ENCODE measurements at regions not wholly inside any gene's neighbourhood (a gene's known extent, or its start where the extent isn't known, plus 50 kb on each side); places are given as distances from the start of the nearest gene placed in this dataset.

- no peaks in the 10 kb centered on the region for H3K36me3 Mint-ChIP-seq
- H3K27ac Mint-ChIP-seq, result no peak overlapping the region
- H3K9me3 Mint-ChIP-seq, result no peaks in the 10 kb centered on the region
- no peak overlapping the region for H3K4me3 Mint-ChIP-seq
- no peaks in the 10 kb centered on the region for H3K4me1 Mint-ChIP-seq
- DNase-seq (ENCODE audit: low spot score in 2 of 2) (no peak), ATAC-seq (peak; percentile 50)
These were observed 1189.1 kb downstream of the GRIK2 start for GRCh38 chr6:102582569-102582968.

- peak; percentile 44 for ATAC-seq
- Mint-ChIP-seq H3K9me3 (no peaks in the 10 kb centered on the region), H3K27ac (no peak overlapping the region), H3K4me1 (no peaks in the 10 kb centered on the region), H3K4me3 (no peak overlapping the region), H3K36me3 (no peaks in the 10 kb centered on the region)
- DNase-seq (ENCODE audit: low spot score in 2 of 2), result no peak
These were observed 1188.0 kb downstream of the GRIK2 start for GRCh38 chr6:102581378-102582124.

- Mint-ChIP-seq H3K36me3 (no peaks in the 10 kb centered on the region), H3K4me1 (no peaks in the 10 kb centered on the region), H3K4me3 (no peak overlapping the region), H3K27ac (no peak overlapping the region), H3K9me3 (peaks cover 5% of the 10 kb centered on the region)
- ATAC-seq (no peak), DNase-seq (ENCODE audit: low spot score in 2 of 2) (no peak)
These were observed 1177.9 kb downstream of the GRIK2 start for GRCh38 chr6:102571236-102571908.

GRCh38 chr6:102562713-102563112 lies 1169.2 kb downstream of the GRIK2 start:
- no peak overlapping the region for H3K27ac Mint-ChIP-seq
- no peaks in the 10 kb centered on the region for H3K36me3 Mint-ChIP-seq
- no peak for DNase-seq (ENCODE audit: low spot score in 2 of 2)
- no peaks in the 10 kb centered on the region for H3K9me3 Mint-ChIP-seq
- H3K4me3 Mint-ChIP-seq, result no peak overlapping the region
- no peaks in the 10 kb centered on the region for H3K4me1 Mint-ChIP-seq
- ATAC-seq, result no peak

- no peaks in the 10 kb centered on the region for H3K36me3 Mint-ChIP-seq
- DNase-seq (ENCODE audit: low spot score in 2 of 2) (no peak), ATAC-seq (no peak)
- no peaks in the 10 kb centered on the region for H3K4me1 Mint-ChIP-seq
- no peak overlapping the region for H3K4me3 Mint-ChIP-seq
- no peak overlapping the region for H3K27ac Mint-ChIP-seq
- H3K9me3 Mint-ChIP-seq, result peaks cover 10% of the 10 kb centered on the region
These were observed 1159.7 kb downstream of the GRIK2 start for GRCh38 chr6:102553214-102553613.

DNA sequence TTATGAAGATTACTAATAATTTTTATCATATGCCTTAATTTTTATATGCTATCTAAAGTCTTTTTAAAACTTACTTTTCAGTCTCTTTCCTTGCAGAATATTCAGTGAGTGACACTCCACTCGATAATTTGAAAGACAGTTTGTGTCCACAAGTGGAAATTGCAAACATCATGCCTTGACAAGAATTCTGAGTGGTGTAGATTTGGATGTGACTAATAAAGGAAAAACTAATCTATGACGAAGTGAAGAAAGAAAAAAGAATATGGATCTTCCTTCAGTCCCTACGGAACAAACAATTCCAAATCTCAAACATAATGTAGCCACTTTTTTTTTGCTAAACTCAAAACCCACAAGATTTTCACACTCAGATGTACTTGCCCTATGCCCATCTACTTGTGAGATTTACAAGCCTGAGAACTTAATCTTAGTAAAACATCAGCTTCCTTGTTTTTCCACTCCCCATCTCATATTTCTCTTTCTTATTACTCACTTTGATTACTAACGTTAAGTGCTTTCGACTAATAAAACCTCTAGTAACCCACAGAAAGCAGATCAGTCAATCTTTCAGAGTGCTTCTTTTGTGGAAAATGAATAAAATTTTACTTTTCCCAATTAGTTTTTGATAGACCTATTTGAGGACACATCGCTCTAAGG lies 1155.8 kb downstream of the GRIK2 start:
- no peak overlapping the region for H3K4me3 Mint-ChIP-seq
- no peak for ATAC-seq
- H3K36me3 Mint-ChIP-seq, result no peaks in the 10 kb centered on the region
- H3K4me1 Mint-ChIP-seq, result no peaks in the 10 kb centered on the region
- no peak for DNase-seq (ENCODE audit: low spot score in 2 of 2)
- H3K9me3 Mint-ChIP-seq, result peaks cover 12% of the 10 kb centered on the region
- no peak overlapping the region for H3K27ac Mint-ChIP-seq

GRCh38 chr6:102525336-102525735 lies 1131.8 kb downstream of the GRIK2 start:
- H3K27ac Mint-ChIP-seq, result no peak overlapping the region
- ATAC-seq (no peak), DNase-seq (ENCODE audit: low spot score in 2 of 2) (no peak)
- H3K4me3 Mint-ChIP-seq, result no peak overlapping the region
- no peaks in the 10 kb centered on the region for H3K4me1 Mint-ChIP-seq
- H3K9me3 Mint-ChIP-seq, result peaks cover 10% of the 10 kb centered on the region
- H3K36me3 Mint-ChIP-seq, result no peaks in the 10 kb centered on the region

DNA sequence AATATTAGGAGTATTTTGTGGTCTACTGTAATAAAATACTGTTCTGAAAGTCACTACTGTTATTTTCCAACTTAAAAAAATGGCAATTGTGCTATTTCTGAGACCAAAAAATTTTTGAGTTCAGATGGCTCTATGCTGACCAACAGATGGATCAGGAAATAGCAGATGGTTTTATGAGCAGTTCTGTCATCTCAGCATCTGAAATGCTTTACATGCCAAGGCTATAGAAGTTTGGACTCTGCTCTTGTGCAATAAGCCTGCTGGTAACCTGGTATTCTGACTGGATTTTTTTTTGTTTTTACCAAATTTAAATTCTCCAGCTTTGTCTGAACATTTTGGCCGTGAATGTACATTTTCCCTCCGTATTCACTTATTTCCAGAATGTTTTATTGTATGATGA lies 1127.5 kb downstream of the GRIK2 start:
- no peaks in the 10 kb centered on the region for H3K4me1 Mint-ChIP-seq
- no peak for DNase-seq (ENCODE audit: low spot score in 2 of 2)
- H3K4me3 Mint-ChIP-seq, result no peak overlapping the region
- ATAC-seq, result no peak
- H3K9me3 Mint-ChIP-seq, result peaks cover 7% of the 10 kb centered on the region
- no peak overlapping the region for H3K27ac Mint-ChIP-seq
- H3K36me3 Mint-ChIP-seq, result no peaks in the 10 kb centered on the region

GRCh38 chr6:102517506-102517905 lies 1124.0 kb downstream of the GRIK2 start:
- DNase-seq (ENCODE audit: low spot score in 2 of 2), result no peak
- Mint-ChIP-seq H3K4me1 (no peaks in the 10 kb centered on the region), H3K4me3 (no peak overlapping the region), H3K36me3 (no peaks in the 10 kb centered on the region), H3K9me3 (peaks cover 7% of the 10 kb centered on the region), H3K27ac (no peak overlapping the region)
- ATAC-seq, result no peak

- DNase-seq (ENCODE audit: low spot score in 2 of 2) (no peak), ATAC-seq (no peak)
- no peaks in the 10 kb centered on the region for H3K4me1 Mint-ChIP-seq
- no peaks in the 10 kb centered on the region for H3K36me3 Mint-ChIP-seq
- H3K9me3 Mint-ChIP-seq, result peaks cover 36% of the 10 kb centered on the region
- no peak overlapping the region for H3K27ac Mint-ChIP-seq
- H3K4me3 Mint-ChIP-seq, result no peak overlapping the region
These were observed 1108.1 kb downstream of the GRIK2 start for GRCh38 chr6:102501615-102502014.

DNA sequence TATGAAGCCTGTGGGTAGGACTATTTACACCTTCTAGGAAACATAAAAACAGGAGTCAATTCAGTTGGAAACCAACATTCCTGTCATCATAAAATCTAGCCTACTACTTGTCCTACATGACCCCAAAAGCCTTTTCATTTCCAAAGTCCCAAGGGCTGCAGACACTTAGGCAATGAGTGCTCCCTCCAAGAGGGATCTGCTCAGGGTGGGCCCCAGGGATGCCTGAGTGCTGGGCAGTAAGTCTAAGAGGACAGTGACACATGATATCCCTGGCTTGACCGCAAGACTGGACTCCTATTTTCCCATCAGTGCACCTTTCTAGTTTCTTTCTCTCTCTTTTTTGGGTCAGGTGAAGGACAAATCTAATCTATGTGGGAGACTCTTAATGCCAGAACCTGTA lies 1101.3 kb downstream of the GRIK2 start:
- ATAC-seq (no peak), DNase-seq (ENCODE audit: low spot score in 2 of 2) (no peak)
- no peak overlapping the region for H3K27ac Mint-ChIP-seq
- H3K4me3 Mint-ChIP-seq, result no peak overlapping the region
- no peaks in the 10 kb centered on the region for H3K4me1 Mint-ChIP-seq
- H3K9me3 Mint-ChIP-seq, result peaks cover 18% of the 10 kb centered on the region
- H3K36me3 Mint-ChIP-seq, result no peaks in the 10 kb centered on the region

DNA sequence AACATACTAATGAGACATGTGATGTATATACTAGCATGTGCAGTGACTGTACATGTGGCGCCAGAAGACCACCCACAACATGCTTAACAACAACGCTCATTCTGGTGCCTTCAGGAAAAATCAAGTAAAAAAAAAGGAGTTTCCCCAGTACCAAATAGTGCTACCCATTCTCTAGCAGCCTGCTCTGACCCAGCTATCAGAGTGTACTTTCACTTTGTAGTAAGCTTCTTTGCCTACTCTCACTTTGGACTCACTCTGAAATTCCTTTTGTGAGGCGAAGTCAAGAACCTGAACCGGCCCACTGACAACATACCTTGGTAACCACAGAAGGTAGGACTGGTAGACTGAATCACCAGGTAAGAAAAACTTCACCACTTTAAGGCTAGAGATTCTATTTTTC lies 1100.0 kb downstream of the GRIK2 start:
- Mint-ChIP-seq H3K4me3 (no peak overlapping the region), H3K36me3 (no peaks in the 10 kb centered on the region), H3K4me1 (no peaks in the 10 kb centered on the region), H3K9me3 (peaks cover 19% of the 10 kb centered on the region), H3K27ac (no peak overlapping the region)
- DNase-seq (ENCODE audit: low spot score in 2 of 2), result no peak
- ATAC-seq, result no peak

DNA sequence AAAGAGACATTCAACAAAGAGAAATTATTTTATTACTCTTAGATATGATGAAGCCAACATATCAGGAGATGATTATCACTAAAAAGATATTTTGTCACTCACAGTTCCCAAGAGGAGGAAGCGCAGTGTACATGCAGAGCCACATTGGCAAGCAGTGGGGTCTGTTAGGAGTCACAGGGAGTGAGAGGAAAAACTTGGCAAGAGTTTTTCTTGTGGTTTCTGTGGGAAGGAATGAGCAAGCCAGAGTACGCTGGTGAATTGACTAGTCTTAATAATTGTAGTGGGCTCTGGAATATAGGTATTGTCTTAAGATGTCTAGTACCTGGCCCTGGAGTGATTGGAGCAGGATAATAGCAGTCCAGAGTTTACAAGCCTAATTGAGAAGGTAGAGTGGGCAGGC lies 1095.2 kb downstream of the GRIK2 start:
- H3K36me3 Mint-ChIP-seq, result no peaks in the 10 kb centered on the region
- H3K4me3 Mint-ChIP-seq, result no peak overlapping the region
- ATAC-seq, result no peak
- no peak overlapping the region for H3K27ac Mint-ChIP-seq
- H3K9me3 Mint-ChIP-seq, result peaks cover 19% of the 10 kb centered on the region
- H3K4me1 Mint-ChIP-seq, result no peaks in the 10 kb centered on the region
- DNase-seq (ENCODE audit: low spot score in 2 of 2), result no peak

DNA sequence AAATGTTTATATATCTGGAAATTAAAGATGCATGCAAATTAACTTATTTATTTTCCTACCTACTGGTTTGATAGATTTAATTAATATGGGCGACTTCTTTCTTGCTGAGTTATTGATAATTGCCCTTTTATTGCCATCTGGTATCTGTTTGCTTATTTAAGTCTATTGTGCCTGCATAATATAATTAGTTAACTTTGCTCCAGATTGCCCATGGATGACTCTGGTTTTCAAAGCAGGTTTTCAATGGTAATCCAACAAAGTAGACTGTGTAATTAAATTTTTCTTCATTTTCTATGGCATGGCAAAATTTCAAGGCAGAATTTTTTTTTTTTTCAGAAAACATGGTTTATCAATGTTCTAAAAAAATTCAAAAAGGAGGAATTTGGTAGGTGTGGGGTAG lies 1092.0 kb downstream of the GRIK2 start:
- no peak for ATAC-seq
- H3K4me1 Mint-ChIP-seq, result no peaks in the 10 kb centered on the region

DNA sequence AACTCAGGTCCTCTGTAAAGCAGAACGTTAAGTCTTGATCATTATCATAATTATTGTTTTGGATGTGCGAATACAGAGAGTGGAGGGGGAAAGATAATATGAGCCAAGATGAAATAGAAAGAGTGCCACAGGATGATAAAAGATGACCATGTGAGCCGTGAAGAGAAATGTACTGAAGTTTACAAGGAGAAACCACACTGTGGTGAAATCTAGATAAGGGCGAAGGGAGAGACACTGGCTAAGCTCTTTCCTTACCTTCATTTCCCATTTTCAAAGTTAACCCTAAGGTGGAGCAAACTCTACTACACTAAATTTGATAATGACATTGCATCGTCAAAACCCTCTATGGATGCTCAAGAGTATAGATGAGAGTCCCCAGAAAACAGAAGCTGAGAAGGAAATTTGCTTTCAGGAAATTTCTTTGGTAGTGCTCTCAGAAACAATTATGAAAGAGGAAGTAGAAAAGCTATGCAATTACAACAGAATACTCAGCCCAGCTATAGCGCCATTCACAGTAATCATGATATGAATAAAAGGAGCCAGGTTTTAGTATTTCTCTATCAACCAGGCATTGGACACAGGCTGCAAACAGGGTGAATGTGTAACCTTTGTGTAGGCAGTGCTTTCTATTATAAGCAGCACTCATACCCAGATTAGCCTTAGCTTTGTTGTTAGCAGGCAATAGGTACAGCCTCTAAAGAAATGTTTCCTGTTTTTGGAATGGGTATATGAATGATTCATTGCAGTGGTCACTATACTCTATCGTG lies 1080.7 kb downstream of the GRIK2 start:
- no peaks in the 10 kb centered on the region for H3K4me1 Mint-ChIP-seq
- no peak overlapping the region for H3K27ac Mint-ChIP-seq
- no peak overlapping the region for H3K4me3 Mint-ChIP-seq
- H3K36me3 Mint-ChIP-seq, result no peaks in the 10 kb centered on the region
- DNase-seq (ENCODE audit: low spot score in 2 of 2) (no peak), ATAC-seq (no peak)
- peaks cover 2% of the 10 kb centered on the region for H3K9me3 Mint-ChIP-seq

More for the DNA sequence above, 1092.0 kb downstream of the GRIK2 start:
- Mint-ChIP-seq H3K4me3 (no peak overlapping the region), H3K27ac (no peak overlapping the region), H3K9me3 (peaks cover 22% of the 10 kb centered on the region), H3K36me3 (no peaks in the 10 kb centered on the region)
- DNase-seq (ENCODE audit: low spot score in 2 of 2), result no peak
